ENCODE measurements at regions not wholly inside any gene's neighbourhood (a gene's known extent, or its start where the extent isn't known, plus 50 kb on each side); places are given as distances from the start of the nearest gene placed in this dataset.
"Not testable (repeated sequence)": the region's sequence is repeated elsewhere in the genome, so short reads cannot be mapped to it uniquely, and the experiment has no call there.

- no peak overlapping the region for H3K4me3 ChIP-seq (ENCODE audit: control insufficient read depth in 1 of 7, extremely low read depth in 1 of 7, insufficient read depth in 4 of 7, low read depth in 2 of 7, low read length in 6 of 7)
- no peak overlapping the region for H3K27ac ChIP-seq (ENCODE audit: insufficient read depth in 1 of 2, low read depth in 1 of 2, low read length in 2 of 2, poor library complexity in 1 of 2, severe bottlenecking in 2 of 2)
- POLR2A ChIA-PET, result no interaction called here
- H3K4me1 ChIP-seq (ENCODE audit: control extremely low read depth in 1 of 4, control insufficient read depth in 4 of 4, insufficient read depth in 4 of 4, low read length in 3 of 4), result no peaks in the 10 kb centered on the region
- H3K9me3 ChIP-seq (ENCODE audit: control extremely low read depth in 1 of 5, control insufficient read depth in 4 of 5, insufficient read depth in 2 of 5, low read depth in 1 of 5, low read length in 4 of 5), result peaks cover 0 to 12% (median 5%) of the 10 kb centered on the region in 5 experiments
- no peaks in the 10 kb centered on the region for H3K36me3 ChIP-seq (ENCODE audit: control insufficient read depth in 4 of 4, insufficient read depth in 4 of 4, low read length in 3 of 4)
- WGBS (ENCODE audit: insufficient coverage), result 90% methylated on average over 7 of the region's 19 CpGs
- no peak for DNase-seq
- CTCF ChIA-PET, result no interaction called here
- H3K27me3 ChIP-seq (replicated peaks in 2 of 5; ENCODE audit: control insufficient read depth in 4 of 5, insufficient read depth in 5 of 5, low read length in 4 of 5), result no peaks in the 10 kb centered on the region
Observed at GRCh38 chr13:63737418-63737817, 2321.8 kb upstream of the PCDH20 start.

GRCh38 chr13:63731896-63732295 lies 2316.2 kb upstream of the PCDH20 start:
- ChIA-PET POLR2A (no interaction called here), CTCF (no interaction called here)
- H3K4me3 ChIP-seq (ENCODE audit: control insufficient read depth in 1 of 7, extremely low read depth in 1 of 7, insufficient read depth in 4 of 7, low read depth in 2 of 7, low read length in 6 of 7), result no peak overlapping the region
- no peaks in the 10 kb centered on the region for H3K27me3 ChIP-seq (replicated peaks in 2 of 5; ENCODE audit: control insufficient read depth in 4 of 5, insufficient read depth in 5 of 5, low read length in 4 of 5)
- 94% methylated on average over 3 of the region's 3 CpGs for WGBS (ENCODE audit: insufficient coverage)
- H3K9me3 ChIP-seq (ENCODE audit: control extremely low read depth in 1 of 5, control insufficient read depth in 4 of 5, insufficient read depth in 2 of 5, low read depth in 1 of 5, low read length in 4 of 5), result no peaks in the 10 kb centered on the region
- no peaks in the 10 kb centered on the region for H3K4me1 ChIP-seq (ENCODE audit: control extremely low read depth in 1 of 4, control insufficient read depth in 4 of 4, insufficient read depth in 4 of 4, low read length in 3 of 4)
- DNase-seq, result no peak
- no peak overlapping the region for H3K27ac ChIP-seq (ENCODE audit: insufficient read depth in 1 of 2, low read depth in 1 of 2, low read length in 2 of 2, poor library complexity in 1 of 2, severe bottlenecking in 2 of 2)
- no peaks in the 10 kb centered on the region for H3K36me3 ChIP-seq (ENCODE audit: control insufficient read depth in 4 of 4, insufficient read depth in 4 of 4, low read length in 3 of 4)

- H3K27ac ChIP-seq (ENCODE audit: insufficient read depth in 1 of 2, low read depth in 1 of 2, low read length in 2 of 2, poor library complexity in 1 of 2, severe bottlenecking in 2 of 2); H3K4me1 ChIP-seq (ENCODE audit: control extremely low read depth in 1 of 4, control insufficient read depth in 4 of 4, insufficient read depth in 4 of 4, low read length in 3 of 4); DNase-seq; CTCF ChIA-PET; H3K4me3 ChIP-seq (ENCODE audit: control insufficient read depth in 1 of 7, extremely low read depth in 1 of 7, insufficient read depth in 4 of 7, low read depth in 2 of 7, low read length in 6 of 7); H3K36me3 ChIP-seq (ENCODE audit: control insufficient read depth in 4 of 4, insufficient read depth in 4 of 4, low read length in 3 of 4); H3K9me3 ChIP-seq (ENCODE audit: control extremely low read depth in 1 of 5, control insufficient read depth in 4 of 5, insufficient read depth in 2 of 5, low read depth in 1 of 5, low read length in 4 of 5); POLR2A ChIA-PET; H3K27me3 ChIP-seq (replicated peaks in 2 of 5; ENCODE audit: control insufficient read depth in 4 of 5, insufficient read depth in 5 of 5, low read length in 4 of 5): not testable (repeated sequence)
- WGBS (ENCODE audit: insufficient coverage), result no CpG with 5 or more reads among the region's 2 CpGs
Observed at GRCh38 chr13:63712159-63712558, 2296.5 kb upstream of the PCDH20 start.

- CTCF ChIA-PET, result interaction anchor here (1.0 kb wide), 1 partner anchor 15 kb away, joined by 5 read pairs; no protein-coding TSS in a partner anchor
- 45% methylated on average over 2 of the region's 2 CpGs for WGBS (ENCODE audit: insufficient coverage)
- H3K36me3 ChIP-seq (ENCODE audit: control insufficient read depth in 4 of 4, insufficient read depth in 4 of 4, low read length in 3 of 4), result no peaks in the 10 kb centered on the region
- no peak overlapping the region for H3K4me3 ChIP-seq (ENCODE audit: control insufficient read depth in 1 of 7, extremely low read depth in 1 of 7, insufficient read depth in 4 of 7, low read depth in 2 of 7, low read length in 6 of 7)
- no peak overlapping the region for H3K27ac ChIP-seq (ENCODE audit: insufficient read depth in 1 of 2, low read depth in 1 of 2, low read length in 2 of 2, poor library complexity in 1 of 2, severe bottlenecking in 2 of 2)
- no peaks in the 10 kb centered on the region for H3K27me3 ChIP-seq (replicated peaks in 2 of 5; ENCODE audit: control insufficient read depth in 4 of 5, insufficient read depth in 5 of 5, low read length in 4 of 5)
- DNase-seq, result no peak
- H3K9me3 ChIP-seq (ENCODE audit: control extremely low read depth in 1 of 5, control insufficient read depth in 4 of 5, insufficient read depth in 2 of 5, low read depth in 1 of 5, low read length in 4 of 5), result no peaks in the 10 kb centered on the region
- H3K4me1 ChIP-seq (ENCODE audit: control extremely low read depth in 1 of 4, control insufficient read depth in 4 of 4, insufficient read depth in 4 of 4, low read length in 3 of 4), result no peaks in the 10 kb centered on the region
- POLR2A ChIA-PET, result no interaction called here
Observed at GRCh38 chr13:63706751-63707150, 2291.1 kb upstream of the PCDH20 start.

GRCh38 chr13:63704521-63704920 lies 2288.9 kb upstream of the PCDH20 start:
- Histone ChIP-seq H3K27ac (ENCODE audit: insufficient read depth in 1 of 2, low read depth in 1 of 2, low read length in 2 of 2, poor library complexity in 1 of 2, severe bottlenecking in 2 of 2) (no peak overlapping the region), H3K4me1 (ENCODE audit: control extremely low read depth in 1 of 4, control insufficient read depth in 4 of 4, insufficient read depth in 4 of 4, low read length in 3 of 4) (no peaks in the 10 kb centered on the region), H3K27me3 (replicated peaks in 2 of 5; ENCODE audit: control insufficient read depth in 4 of 5, insufficient read depth in 5 of 5, low read length in 4 of 5) (no peaks in the 10 kb centered on the region), H3K9me3 (ENCODE audit: control extremely low read depth in 1 of 5, control insufficient read depth in 4 of 5, insufficient read depth in 2 of 5, low read depth in 1 of 5, low read length in 4 of 5) (no peaks in the 10 kb centered on the region), H3K36me3 (ENCODE audit: control insufficient read depth in 4 of 4, insufficient read depth in 4 of 4, low read length in 3 of 4) (no peaks in the 10 kb centered on the region), H3K4me3 (ENCODE audit: control insufficient read depth in 1 of 7, extremely low read depth in 1 of 7, insufficient read depth in 4 of 7, low read depth in 2 of 7, low read length in 6 of 7) (no peak overlapping the region)
- WGBS (ENCODE audit: insufficient coverage), result 100% methylated on average over 3 of the region's 4 CpGs
- no peak for DNase-seq
- CTCF ChIA-PET, result no interaction called here
- POLR2A ChIA-PET, result no interaction called here

- no peak overlapping the region for H3K27ac ChIP-seq (ENCODE audit: insufficient read depth in 1 of 2, low read depth in 1 of 2, low read length in 2 of 2, poor library complexity in 1 of 2, severe bottlenecking in 2 of 2)
- no peaks in the 10 kb centered on the region for H3K27me3 ChIP-seq (replicated peaks in 2 of 5; ENCODE audit: control insufficient read depth in 4 of 5, insufficient read depth in 5 of 5, low read length in 4 of 5)
- POLR2A ChIA-PET, result no interaction called here
- H3K9me3 ChIP-seq (ENCODE audit: control extremely low read depth in 1 of 5, control insufficient read depth in 4 of 5, insufficient read depth in 2 of 5, low read depth in 1 of 5, low read length in 4 of 5), result no peaks in the 10 kb centered on the region
- DNase-seq, result no peak
- H3K4me3 ChIP-seq (ENCODE audit: control insufficient read depth in 1 of 7, extremely low read depth in 1 of 7, insufficient read depth in 4 of 7, low read depth in 2 of 7, low read length in 6 of 7), result no peak overlapping the region
- CTCF ChIA-PET, result interaction anchor here (1.2 kb wide), 1 partner anchor 16 kb away, joined by 3 read pairs; no protein-coding TSS in a partner anchor
- H3K36me3 ChIP-seq (ENCODE audit: control insufficient read depth in 4 of 4, insufficient read depth in 4 of 4, low read length in 3 of 4), result no peaks in the 10 kb centered on the region
- 100% methylated on average over 3 of the region's 3 CpGs for WGBS (ENCODE audit: insufficient coverage)
- no peaks in the 10 kb centered on the region for H3K4me1 ChIP-seq (ENCODE audit: control extremely low read depth in 1 of 4, control insufficient read depth in 4 of 4, insufficient read depth in 4 of 4, low read length in 3 of 4)
Observed at GRCh38 chr13:63700350-63700749, 2284.7 kb upstream of the PCDH20 start.

GRCh38 chr13:63699948-63700347 lies 2284.3 kb upstream of the PCDH20 start:
- DNase-seq, result no peak
- ChIA-PET CTCF (no interaction called here), POLR2A (no interaction called here)
- no peaks in the 10 kb centered on the region for H3K9me3 ChIP-seq (ENCODE audit: control extremely low read depth in 1 of 5, control insufficient read depth in 4 of 5, insufficient read depth in 2 of 5, low read depth in 1 of 5, low read length in 4 of 5)
- H3K4me1 ChIP-seq (ENCODE audit: control extremely low read depth in 1 of 4, control insufficient read depth in 4 of 4, insufficient read depth in 4 of 4, low read length in 3 of 4), result no peaks in the 10 kb centered on the region
- no peak overlapping the region for H3K27ac ChIP-seq (ENCODE audit: insufficient read depth in 1 of 2, low read depth in 1 of 2, low read length in 2 of 2, poor library complexity in 1 of 2, severe bottlenecking in 2 of 2)
- H3K27me3 ChIP-seq (replicated peaks in 2 of 5; ENCODE audit: control insufficient read depth in 4 of 5, insufficient read depth in 5 of 5, low read length in 4 of 5), result no peaks in the 10 kb centered on the region
- no peak overlapping the region for H3K4me3 ChIP-seq (ENCODE audit: control insufficient read depth in 1 of 7, extremely low read depth in 1 of 7, insufficient read depth in 4 of 7, low read depth in 2 of 7, low read length in 6 of 7)
- WGBS (ENCODE audit: insufficient coverage), result 100% methylated on average over 5 of the region's 5 CpGs
- H3K36me3 ChIP-seq (ENCODE audit: control insufficient read depth in 4 of 4, insufficient read depth in 4 of 4, low read length in 3 of 4), result no peaks in the 10 kb centered on the region
